T-helper 2 cell treated with Interferon-gamma antibody and Interleukin-4, amounts not matched to agents 100 ng/mL and 5 ng/mL, for 36 hours (primary cell): ENCODE measurements at regions not wholly inside any gene's neighbourhood (a gene's known extent, or its start where the extent isn't known, plus 50 kb on each side); places are given as distances from the start of the nearest gene placed in this dataset.

ENCODE experiments used
- intact Hi-C: fragments of 100-400 bp; cut with micrococcal nuclease; formaldehyde crosslinking; loops from one replicate; pipeline ENCODE4 v1.15.1; 2023

DNA sequence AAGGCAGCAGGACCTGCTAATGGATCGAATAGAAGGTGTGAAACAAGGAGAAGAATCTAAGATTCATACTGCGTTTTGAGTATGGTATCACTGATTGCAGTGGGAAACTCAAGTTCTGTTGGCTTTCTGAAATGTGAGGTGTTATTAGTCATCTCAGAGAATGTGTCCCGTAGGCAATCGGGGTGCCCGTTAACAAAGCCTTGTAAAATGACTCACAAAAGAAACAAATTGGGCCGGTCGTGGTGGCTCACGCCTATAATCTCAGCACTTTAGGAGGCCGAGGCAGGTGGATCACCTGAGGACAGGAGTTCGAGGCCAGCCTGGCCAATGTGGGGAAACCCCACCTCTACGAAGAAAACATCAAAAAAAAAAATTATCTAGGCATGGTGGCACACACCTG, 118.2 kb upstream of the C7orf33 start:
- intact Hi-C loops: no loop called here

DNA sequence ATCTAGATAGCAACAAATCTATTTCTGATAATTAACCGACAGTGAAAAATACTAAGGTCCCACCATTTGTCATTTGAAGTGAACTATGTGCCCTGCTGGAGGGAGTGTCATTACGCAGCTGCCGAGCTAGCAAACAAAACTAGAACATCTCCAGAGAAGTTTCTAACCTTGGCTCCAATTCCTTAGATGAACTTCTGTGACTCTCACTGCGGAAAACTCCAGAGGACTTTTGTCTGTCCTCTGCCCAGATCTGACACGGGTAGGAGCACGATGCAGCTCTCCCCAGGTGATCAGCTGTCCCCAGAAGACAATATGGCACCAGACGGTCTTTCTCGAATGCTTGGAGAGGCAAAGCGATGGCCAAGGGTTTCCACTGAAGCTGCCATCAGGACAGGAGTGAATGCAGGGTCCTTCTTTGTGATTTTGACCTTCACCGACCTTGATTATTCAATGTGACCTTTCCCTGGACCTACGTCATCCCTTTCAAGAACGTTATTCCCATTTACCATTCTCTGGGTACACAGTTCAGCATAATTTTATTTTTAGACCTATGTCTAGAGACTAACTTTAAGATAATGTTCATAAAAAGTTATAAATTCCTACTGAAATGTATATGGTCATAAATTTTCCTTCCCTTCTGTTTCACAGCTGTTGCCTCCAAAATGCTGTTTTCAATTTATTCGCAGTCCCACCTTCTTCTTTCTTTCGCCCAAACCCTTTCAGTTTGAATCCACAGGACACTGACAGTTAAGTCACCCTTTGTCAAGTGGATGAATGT, 116.7 kb upstream of the C7orf33 start:
- intact Hi-C loops: no loop called here

DNA sequence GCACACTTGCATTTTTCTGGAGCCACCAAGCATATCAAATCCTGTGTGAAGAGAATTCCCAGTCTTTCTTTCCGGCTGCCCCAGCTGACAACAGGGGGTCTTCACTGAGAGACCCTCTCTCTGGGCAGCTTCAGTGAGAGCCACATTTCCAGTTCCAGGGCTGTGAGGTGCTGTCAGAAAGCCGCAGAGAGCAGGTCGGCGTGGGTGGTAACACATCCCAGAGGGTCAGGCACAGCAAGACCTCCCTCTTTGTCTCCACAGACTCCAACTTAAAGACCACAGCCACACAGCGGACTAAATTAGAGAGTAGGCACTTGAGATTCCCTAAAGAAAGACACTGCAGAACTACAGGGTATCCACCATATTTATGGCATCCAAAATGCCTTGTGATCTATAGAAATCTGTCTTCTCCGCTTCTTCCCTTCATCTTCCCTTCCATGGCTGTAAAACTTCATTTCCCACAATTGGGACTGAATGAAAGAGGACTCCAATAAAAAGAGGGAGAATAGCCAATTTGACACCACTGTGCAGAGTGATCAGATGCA, 116.0 kb upstream of the C7orf33 start:
- intact Hi-C loops: no loop called here

DNA sequence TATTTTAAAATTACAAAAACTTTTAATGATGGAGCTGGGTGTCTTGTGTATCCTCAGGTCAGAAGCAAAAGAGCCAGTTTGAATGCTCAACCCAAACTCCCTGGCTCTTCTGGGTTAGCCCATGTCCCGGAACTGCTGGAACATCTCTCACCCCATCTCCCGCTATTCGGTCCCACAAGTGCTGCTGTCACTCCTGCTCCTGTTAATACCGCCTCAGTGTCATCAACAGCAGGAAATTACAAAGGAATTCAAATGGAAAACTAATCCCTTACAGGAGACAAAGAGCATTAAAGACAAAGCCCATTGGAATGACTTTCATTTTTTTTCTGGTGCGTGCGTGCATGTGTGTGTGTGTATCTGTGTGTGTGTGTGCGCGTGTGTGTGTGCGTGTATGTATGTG, 112.0 kb upstream of the C7orf33 start:
- intact Hi-C loops: no loop called here

DNA sequence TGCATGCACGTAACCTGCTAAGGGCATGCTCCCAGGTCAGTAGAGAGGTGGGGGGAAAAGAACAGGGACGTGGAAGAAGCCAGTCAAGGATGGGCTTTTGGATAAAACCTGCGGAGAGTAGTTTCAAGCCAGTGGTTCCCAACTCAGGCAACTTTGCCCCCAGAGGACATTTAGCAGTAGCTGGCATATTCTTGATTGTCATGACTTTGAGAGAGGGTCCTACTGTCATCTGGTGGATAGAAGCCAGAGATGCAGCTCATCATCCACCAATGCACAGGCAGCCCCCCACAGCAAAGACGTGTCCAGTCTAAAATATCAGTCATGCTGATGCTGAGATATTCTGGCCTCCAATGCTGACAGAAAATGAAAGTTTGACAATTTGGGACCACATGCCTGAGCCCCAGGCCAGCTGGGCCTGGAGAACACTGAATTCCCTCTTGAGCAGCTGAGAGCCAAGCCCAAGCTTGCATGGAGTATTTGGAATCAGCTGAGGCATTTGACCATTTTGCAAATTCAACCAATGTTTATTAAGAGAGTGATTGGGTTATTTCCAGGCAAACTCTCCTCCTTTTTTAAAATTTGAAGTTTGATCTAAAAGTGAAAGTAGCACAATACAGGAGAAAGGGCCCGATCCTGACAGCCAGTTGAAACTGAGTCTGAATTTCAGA, 110.0 kb upstream of the C7orf33 start:
- intact Hi-C loops: no loop called here

DNA sequence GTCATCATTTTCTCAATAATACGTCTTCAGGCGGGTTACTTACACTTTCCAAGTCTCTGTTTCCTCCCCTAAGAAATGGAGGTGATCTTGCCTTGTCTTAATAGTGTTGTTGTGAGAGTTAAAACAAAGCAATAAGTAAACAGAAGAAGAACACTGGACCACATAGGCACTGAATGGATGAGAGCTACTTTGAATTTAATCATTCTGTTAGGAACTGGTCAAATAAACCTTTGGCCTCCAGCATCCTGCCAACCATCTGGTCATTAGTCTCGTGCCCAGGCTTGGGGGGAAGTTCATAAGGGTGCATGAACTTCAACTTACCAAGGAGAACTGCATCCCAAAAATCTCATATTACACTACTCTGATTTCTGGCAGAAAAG, 109.4 kb upstream of the C7orf33 start:
- intact Hi-C loops: no loop called here

GRCh38 chr7:148481971-148482626, 108.5 kb upstream of the C7orf33 start:
- intact Hi-C loops: no loop called here

- intact Hi-C loops: no loop called here
These were observed 106.9 kb upstream of the C7orf33 start for GRCh38 chr7:148483515-148484308.

GRCh38 chr7:148484486-148484885, 106.1 kb upstream of the C7orf33 start:
- intact Hi-C loops: no loop called here

DNA sequence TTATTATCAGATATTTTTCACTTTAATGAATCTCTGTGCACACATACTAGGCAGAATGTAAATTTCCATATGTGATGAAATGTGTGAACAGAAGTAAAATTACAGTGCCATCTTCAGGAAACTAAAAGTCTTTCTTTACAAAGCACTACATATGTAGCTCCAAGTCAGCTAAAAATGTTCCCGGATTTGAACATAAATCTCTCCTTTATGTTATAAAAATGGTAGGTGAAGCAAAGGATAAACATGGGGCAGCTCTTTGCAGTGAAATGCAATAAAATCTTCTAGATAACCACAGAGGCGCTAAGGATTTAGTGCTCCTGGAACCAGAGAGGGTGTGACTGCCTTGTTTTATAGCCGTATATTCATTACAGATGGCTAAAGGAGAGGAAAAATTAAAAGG, 104.9 kb upstream of the C7orf33 start:
- intact Hi-C loops: no loop called here

GRCh38 chr7:148486937-148487336, 103.6 kb upstream of the C7orf33 start:
- intact Hi-C loops: no loop called here

DNA sequence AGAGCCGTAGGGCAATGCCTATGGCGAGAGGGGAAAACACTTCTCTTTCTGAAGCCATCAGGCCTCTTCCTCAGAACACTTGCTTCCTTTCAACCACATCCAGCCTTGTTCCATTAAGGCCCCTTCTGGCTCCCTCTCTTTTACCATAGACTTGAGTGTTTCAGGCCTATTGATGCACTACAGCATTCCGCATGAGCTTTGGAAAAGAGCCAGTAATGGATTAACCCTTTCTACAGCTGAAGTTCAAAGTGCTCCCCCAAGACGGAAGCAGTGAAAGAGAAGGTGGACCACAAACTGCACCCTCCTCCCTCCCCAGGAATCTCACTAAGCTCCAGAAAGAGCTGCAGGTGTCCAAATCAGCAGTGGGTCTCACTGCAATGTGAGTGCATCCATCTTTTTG, 102.7 kb upstream of the C7orf33 start:
- intact Hi-C loops: no loop called here

- intact Hi-C loops: no loop called here
These were observed 100.9 kb upstream of the C7orf33 start for GRCh38 chr7:148489678-148490077.

- intact Hi-C loops: no loop called here
These were observed 98.3 kb upstream of the C7orf33 start for GRCh38 chr7:148492157-148492860.

GRCh38 chr7:148495605-148496004, 95.0 kb upstream of the C7orf33 start:
- intact Hi-C loops: no loop called here

DNA sequence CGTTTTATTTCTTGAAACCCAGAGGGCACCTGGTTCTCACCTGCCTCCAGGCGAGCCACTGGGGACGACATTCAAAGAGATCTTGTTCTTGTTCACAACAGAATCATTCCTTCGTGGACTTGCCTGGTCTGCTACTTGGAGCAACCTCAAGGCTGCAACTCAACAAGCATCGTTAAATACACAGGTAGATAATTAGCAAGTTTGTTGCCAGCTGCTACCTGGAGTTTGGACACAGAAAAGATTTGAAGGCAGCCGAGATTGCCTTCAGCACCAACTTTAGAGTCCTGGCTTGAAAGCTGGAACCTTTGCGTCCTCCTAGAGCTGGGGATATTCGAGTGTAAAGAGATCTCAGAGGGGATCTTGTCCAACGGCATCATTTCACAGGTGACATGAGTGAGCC, 89.6 kb upstream of the C7orf33 start:
- intact Hi-C loops: loop anchor here (5.0 to 10.0 kb wide), 2 partner anchors 271 to 354 kb away; no protein-coding TSS in a partner anchor

GRCh38 chr7:148503900-148504487, 86.6 kb upstream of the C7orf33 start:
- intact Hi-C loops: loop anchor here (1.0 to 10.0 kb wide), 4 partner anchors 23 to 462 kb away; no protein-coding TSS in a partner anchor

- intact Hi-C loops: loop anchor here (10.0 kb wide), 1 partner anchor 349 kb away; no protein-coding TSS in a partner anchor
These were observed 84.8 kb upstream of the C7orf33 start for GRCh38 chr7:148505645-148506375.

DNA sequence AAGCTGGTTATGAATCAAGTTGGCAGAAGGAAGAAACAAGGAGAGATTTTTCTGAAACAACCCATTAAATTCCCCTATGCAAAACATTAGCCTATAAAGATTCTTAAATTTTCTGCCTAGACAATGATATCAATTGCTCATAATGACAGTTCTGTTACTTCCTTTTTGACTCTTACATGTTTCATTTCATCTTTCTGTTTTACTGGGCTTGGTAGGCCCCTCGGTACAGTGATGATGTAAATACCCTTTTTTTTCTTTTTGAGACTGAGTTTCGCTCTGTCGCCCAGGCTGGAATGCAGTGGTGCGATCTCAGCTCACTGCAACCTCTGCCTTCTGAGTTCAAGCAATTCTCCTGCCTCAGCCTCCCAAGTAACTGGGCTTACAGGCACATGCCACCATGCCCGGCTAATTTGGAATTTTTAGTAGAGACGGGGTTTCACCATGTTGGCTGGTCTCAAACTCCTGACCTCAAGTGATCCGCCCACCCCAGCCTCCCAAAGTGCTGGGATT, 83.4 kb upstream of the C7orf33 start:
- intact Hi-C loops: loop anchor here (10.0 kb wide), 1 partner anchor 348 kb away; no protein-coding TSS in a partner anchor
